ENCODE measurements at regions not wholly inside any gene's neighbourhood (a gene's known extent, or its start where the extent isn't known, plus 50 kb on each side); places are given as distances from the start of the nearest gene placed in this dataset.

DNA sequence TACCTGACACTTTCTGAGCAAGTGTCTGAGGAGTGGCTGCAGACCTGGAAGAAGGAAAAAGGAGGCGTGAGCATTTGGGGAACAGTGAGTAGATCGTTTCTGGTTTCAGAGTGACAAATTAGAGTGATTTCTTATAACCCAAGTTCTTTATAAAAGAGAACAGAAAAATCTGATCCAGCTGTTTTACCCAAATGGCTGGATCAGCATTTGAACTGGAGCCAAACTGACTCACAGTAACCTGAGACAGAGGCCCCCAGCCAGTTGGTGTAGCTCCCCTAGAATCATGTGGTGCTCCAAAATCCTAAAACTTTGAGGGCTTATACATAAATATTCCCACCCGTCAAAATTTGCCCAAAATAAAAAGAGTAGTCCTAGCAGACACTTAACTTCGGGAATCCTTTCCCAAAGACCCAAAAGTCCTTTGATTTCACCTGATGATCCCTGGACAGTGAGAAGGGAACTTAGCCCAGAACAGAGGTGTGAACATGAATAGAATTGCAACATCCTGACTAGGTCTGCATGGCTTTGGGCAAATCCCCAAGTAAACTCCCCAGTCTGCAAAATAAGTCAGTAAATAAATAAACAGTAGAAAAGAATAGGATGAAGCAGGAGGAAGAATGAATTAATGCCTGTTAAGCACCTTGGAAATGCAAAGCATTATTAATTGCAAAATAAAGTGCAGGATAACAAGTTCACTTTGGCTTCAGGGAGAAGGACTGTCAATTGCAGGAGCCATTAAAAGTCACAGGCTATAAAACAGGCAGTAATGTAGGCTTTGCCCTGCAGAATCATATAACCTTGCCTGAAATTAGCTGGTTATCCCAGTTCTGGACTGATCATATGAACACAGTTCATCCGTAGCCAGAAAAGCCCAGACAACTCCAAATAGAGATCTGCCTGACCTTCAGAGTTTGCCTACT is 262.0 kb upstream of the JARID2 start:
- TF ChIP-seq, protein P1, sequence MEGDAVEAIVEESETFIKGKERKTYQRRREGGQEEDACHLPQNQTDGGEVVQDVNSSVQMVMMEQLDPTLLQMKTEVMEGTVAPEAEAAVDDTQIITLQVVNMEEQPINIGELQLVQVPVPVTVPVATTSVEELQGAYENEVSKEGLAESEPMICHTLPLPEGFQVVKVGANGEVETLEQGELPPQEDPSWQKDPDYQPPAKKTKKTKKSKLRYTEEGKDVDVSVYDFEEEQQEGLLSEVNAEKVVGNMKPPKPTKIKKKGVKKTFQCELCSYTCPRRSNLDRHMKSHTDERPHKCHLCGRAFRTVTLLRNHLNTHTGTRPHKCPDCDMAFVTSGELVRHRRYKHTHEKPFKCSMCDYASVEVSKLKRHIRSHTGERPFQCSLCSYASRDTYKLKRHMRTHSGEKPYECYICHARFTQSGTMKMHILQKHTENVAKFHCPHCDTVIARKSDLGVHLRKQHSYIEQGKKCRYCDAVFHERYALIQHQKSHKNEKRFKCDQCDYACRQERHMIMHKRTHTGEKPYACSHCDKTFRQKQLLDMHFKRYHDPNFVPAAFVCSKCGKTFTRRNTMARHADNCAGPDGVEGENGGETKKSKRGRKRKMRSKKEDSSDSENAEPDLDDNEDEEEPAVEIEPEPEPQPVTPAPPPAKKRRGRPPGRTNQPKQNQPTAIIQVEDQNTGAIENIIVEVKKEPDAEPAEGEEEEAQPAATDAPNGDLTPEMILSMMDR (conservative IDR thresholded peaks at IDR 0.05; ENCODE audit: low read length), result no peak
- TF ChIP-seq EZH2phosphoT487 (IDR thresholded peaks at IDR 0.05; ENCODE audit: borderline replicate concordance, low read depth, low read length), result no peak
- Histone ChIP-seq H3K4me1 (ENCODE audit: insufficient read depth, low read length, poor library complexity, severe bottlenecking) (no peaks in the 10 kb centered on the region), H3K4me2 (ENCODE audit: low read length) (no peak overlapping the region), H3K27ac (ENCODE audit: low read depth, low read length, poor library complexity, severe bottlenecking) (no peak overlapping the region), H3K4me3 (ENCODE audit: low read depth, low read length, poor library complexity, severe bottlenecking) (no peak overlapping the region), H3K9me3 (ENCODE audit: low read length) (no peaks in the 10 kb centered on the region), H4K20me1 (ENCODE audit: insufficient read depth, low read length) (no peaks in the 10 kb centered on the region), H3K9me2 (ENCODE audit: insufficient read depth, low read length) (no peaks in the 10 kb centered on the region), H2AFZ (ENCODE audit: low read length) (no peak overlapping the region), H3K79me2 (ENCODE audit: insufficient read depth, low read depth, low read length) (no peaks in the 10 kb centered on the region), H3K36me3 (ENCODE audit: insufficient read depth, low read length) (no peaks in the 10 kb centered on the region)
- CTCF ChIA-PET (ENCODE audit: unreplicated experiment), result no interaction called here
- no peak for DNase-seq (ENCODE audit: low spot score)
- intact Hi-C loops (cut with micrococcal nuclease; ENCODE audit: unreplicated experiment), result no loop called here
- BruUV-seq (replicated peaks), result no TSS peak
- POLR2A ChIA-PET, result interaction anchor here (0.7 to 1.5 kb wide), 2 partner anchors 8 to 1134 kb away, joined by 3 to 4 read pairs; no protein-coding TSS in a partner anchor

DNA sequence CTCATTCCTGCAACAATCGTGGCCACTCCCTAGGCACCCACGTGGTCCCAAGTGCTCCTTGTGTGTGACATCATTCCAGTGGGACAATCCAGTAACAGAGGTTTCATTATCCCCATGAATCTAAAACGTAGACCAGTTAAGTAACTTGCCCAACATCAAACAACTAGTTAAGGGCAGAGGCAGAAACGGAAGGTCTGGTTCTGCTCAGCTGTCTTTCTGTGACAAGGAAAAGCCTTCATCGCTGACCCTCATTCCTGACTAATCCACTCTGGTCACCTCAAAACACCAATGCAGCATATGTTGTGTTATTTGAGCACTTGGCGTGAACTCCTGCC is 261.4 kb upstream of the JARID2 start:
- H3K79me2 ChIP-seq (ENCODE audit: insufficient read depth, low read depth, low read length), result no peaks in the 10 kb centered on the region
- no TSS peak for BruUV-seq (replicated peaks)
- H3K36me3 ChIP-seq (ENCODE audit: insufficient read depth, low read length), result no peaks in the 10 kb centered on the region
- no peak overlapping the region for H3K4me3 ChIP-seq (ENCODE audit: low read depth, low read length, poor library complexity, severe bottlenecking)
- POLR2A ChIA-PET, result interaction anchor here (1.5 kb wide), 1 partner anchor 9 kb away, joined by 3 read pairs; no protein-coding TSS in a partner anchor
- H3K4me2 ChIP-seq (ENCODE audit: low read length), result no peak overlapping the region
- no peak for DNase-seq (ENCODE audit: low spot score)
- no peaks in the 10 kb centered on the region for H3K9me3 ChIP-seq (ENCODE audit: low read length)
- no peaks in the 10 kb centered on the region for H3K9me2 ChIP-seq (ENCODE audit: insufficient read depth, low read length)
- intact Hi-C loops (cut with micrococcal nuclease; ENCODE audit: unreplicated experiment), result no loop called here
- no peaks in the 10 kb centered on the region for H3K4me1 ChIP-seq (ENCODE audit: insufficient read depth, low read length, poor library complexity, severe bottlenecking)
- H4K20me1 ChIP-seq (ENCODE audit: insufficient read depth, low read length), result no peaks in the 10 kb centered on the region
- H2AFZ ChIP-seq (ENCODE audit: low read length), result no peak overlapping the region
- H3K27ac ChIP-seq (ENCODE audit: low read depth, low read length, poor library complexity, severe bottlenecking), result no peak overlapping the region
- CTCF ChIA-PET (ENCODE audit: unreplicated experiment), result no interaction called here
- no peak for TF ChIP-seq EZH2phosphoT487 (IDR thresholded peaks at IDR 0.05; ENCODE audit: borderline replicate concordance, low read depth, low read length)
- TF ChIP-seq, protein P1 (conservative IDR thresholded peaks at IDR 0.05; ENCODE audit: low read length), result no peak

DNA sequence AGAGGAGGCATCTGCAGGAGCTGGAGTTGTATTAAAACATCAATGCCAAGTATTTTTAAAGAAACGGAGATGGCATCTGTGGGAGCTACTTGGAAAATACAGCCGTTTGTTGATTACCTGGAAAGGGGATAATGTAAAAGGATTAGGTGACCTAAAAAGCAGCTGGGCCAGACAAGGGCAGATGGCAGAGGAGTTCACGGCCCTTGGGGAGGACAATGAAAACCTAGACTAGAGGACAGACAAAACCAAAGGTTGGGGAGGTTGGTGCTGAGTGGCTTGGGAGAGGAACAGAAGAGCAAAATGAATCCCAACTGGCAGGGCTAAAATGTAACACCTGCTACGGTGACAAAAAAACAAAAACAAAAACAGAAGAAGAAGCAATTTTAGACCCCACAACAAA is 260.5 kb upstream of the JARID2 start:
- ChIA-PET POLR2A (interaction anchor here (0.7 to 1.5 kb wide), 3 partner anchors 10 to 126 kb away, joined by 3 to 5 read pairs (median 3); no protein-coding TSS in a partner anchor), CTCF (ENCODE audit: unreplicated experiment) (no interaction called here)
- intact Hi-C loops (cut with micrococcal nuclease; ENCODE audit: unreplicated experiment), result no loop called here
- Histone ChIP-seq H3K4me1 (ENCODE audit: insufficient read depth, low read length, poor library complexity, severe bottlenecking) (no peaks in the 10 kb centered on the region), H3K79me2 (ENCODE audit: insufficient read depth, low read depth, low read length) (no peaks in the 10 kb centered on the region), H3K4me2 (ENCODE audit: low read length) (no peak overlapping the region), H3K9me2 (ENCODE audit: insufficient read depth, low read length) (no peaks in the 10 kb centered on the region), H3K27ac (ENCODE audit: low read depth, low read length, poor library complexity, severe bottlenecking) (no peak overlapping the region), H3K9me3 (ENCODE audit: low read length) (no peaks in the 10 kb centered on the region), H4K20me1 (ENCODE audit: insufficient read depth, low read length) (no peaks in the 10 kb centered on the region), H3K36me3 (ENCODE audit: insufficient read depth, low read length) (no peaks in the 10 kb centered on the region), H2AFZ (ENCODE audit: low read length) (no peak overlapping the region), H3K4me3 (ENCODE audit: low read depth, low read length, poor library complexity, severe bottlenecking) (no peak overlapping the region)
- no TSS peak for BruUV-seq (replicated peaks)
- TF ChIP-seq, protein P1 (conservative IDR thresholded peaks at IDR 0.05; ENCODE audit: low read length), result no peak
- TF ChIP-seq EZH2phosphoT487 (IDR thresholded peaks at IDR 0.05; ENCODE audit: borderline replicate concordance, low read depth, low read length), result no peak
- no peak for DNase-seq (ENCODE audit: low spot score)
